ENCODE measurements at regions not wholly inside any gene's neighbourhood (a gene's known extent, or its start where the extent isn't known, plus 50 kb on each side); places are given as distances from the start of the nearest gene placed in this dataset.

GRCh38 chr4:38209654-38210053 is 249.5 kb downstream of the PTTG2 start:
- no peak overlapping the region for H3K4me3 Mint-ChIP-seq
- H3K9me3 Mint-ChIP-seq, result peaks cover 12% of the 10 kb centered on the region
- H3K4me1 Mint-ChIP-seq, result peaks cover 12% of the 10 kb centered on the region
- H3K36me3 Mint-ChIP-seq (ENCODE audit: low read depth), result peaks cover 7% of the 10 kb centered on the region
- no peak for TF ChIP-seq CTCF (IDR thresholded peaks at IDR 0.05; ENCODE audit: unreplicated experiment in 3 of 3)
- H3K27ac Mint-ChIP-seq, result no peak overlapping the region
- H3K27me3 Mint-ChIP-seq (ENCODE audit: low read depth), result no peaks in the 10 kb centered on the region

- Mint-ChIP-seq H3K27ac (peak overlapping the region; percentile 35 to 83 (median 50)), H3K4me3 (no peak overlapping the region), H3K36me3 (ENCODE audit: low read depth) (peaks cover 7% of the 10 kb centered on the region), H3K27me3 (ENCODE audit: low read depth) (no peaks in the 10 kb centered on the region), H3K4me1 (peaks cover 12% of the 10 kb centered on the region), H3K9me3 (peaks cover 14% of the 10 kb centered on the region)
- no peak for TF ChIP-seq CTCF (IDR thresholded peaks at IDR 0.05; ENCODE audit: unreplicated experiment in 3 of 3)
These were observed 250.4 kb downstream of the PTTG2 start for GRCh38 chr4:38210396-38211114.

DNA sequence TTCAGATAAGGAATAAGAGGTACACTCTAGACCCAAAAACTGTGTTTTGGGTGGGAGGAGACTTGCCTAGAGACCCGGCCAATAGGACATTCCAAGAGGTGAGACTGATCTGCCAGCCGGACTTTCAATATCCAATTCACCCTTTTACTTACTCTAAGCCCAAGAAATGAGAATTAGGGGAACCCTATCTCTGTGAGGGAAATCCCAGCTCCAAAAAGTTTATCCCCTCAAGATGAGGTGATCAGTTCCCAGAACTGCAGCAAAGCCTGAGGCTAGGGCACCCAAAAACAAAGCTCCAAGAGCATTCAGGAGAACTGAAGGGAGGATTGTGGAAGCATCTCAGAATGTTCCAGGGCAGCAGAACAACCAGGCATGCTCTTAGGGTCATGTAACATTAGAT is 251.7 kb downstream of the PTTG2 start:
- Mint-ChIP-seq H3K4me1 (peaks cover 12% of the 10 kb centered on the region), H3K27me3 (ENCODE audit: low read depth) (no peaks in the 10 kb centered on the region), H3K36me3 (ENCODE audit: low read depth) (peaks cover 7% of the 10 kb centered on the region), H3K4me3 (no peak overlapping the region), H3K9me3 (peaks cover 10% of the 10 kb centered on the region), H3K27ac (peak overlapping the region in 1 of 3 experiments; percentile 11)
- no peak for TF ChIP-seq CTCF (IDR thresholded peaks at IDR 0.05; ENCODE audit: unreplicated experiment in 3 of 3)

DNA sequence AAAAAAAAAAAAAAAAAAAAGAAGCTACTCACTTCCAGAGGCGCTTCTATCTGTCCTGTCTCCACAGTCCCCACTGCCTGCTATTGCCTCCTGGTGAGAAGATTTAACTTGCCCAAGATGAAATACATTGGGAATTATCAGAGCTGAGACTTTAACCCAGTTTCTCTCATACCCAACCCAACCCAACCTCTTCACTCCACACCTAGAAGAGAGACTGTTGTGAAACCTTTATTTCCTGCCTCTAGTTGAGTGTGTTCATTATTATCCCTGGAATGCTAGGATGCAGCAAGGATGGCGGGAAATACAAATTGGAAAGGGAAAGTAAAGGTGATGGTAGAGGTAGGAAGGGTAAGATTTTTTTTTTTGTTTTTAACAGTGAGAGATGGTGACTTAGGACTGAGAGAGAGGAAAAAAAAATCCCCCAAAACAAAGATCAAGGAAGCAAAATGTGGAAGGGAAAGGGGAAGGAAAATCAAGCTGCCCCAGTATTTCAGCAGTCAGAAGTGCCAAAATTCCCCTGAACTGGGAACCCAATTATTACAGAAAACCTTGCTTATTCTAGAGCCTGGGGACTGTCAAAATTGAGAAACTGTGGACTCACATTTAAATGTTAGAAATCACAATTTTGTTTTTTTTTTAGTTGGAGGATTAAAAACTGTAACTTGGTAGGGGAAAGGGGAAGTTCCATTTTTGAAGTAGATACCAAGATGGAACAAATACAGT is 253.0 kb downstream of the PTTG2 start:
- H3K27ac Mint-ChIP-seq, result no peak overlapping the region

DNA sequence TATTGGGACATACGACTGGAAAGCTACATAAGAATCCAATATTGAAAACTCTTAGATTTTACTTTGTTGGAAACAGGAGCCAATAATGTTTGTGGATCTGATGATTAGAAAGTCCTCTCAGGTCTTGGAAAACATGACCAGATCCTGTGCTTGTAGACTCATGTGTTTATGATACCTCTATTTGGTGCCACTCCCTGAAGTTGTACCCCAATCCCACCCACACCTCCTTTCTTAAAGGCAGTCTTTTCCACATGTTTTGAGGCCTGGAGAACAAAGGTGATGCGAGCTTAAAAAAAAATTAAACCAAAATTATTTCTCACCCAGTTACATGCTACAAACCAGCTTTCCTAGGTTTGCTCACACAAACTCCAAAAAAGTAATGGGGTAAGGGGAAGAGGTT is 262.7 kb downstream of the PTTG2 start:
- Mint-ChIP-seq H3K27ac (peak overlapping the region; percentile 81 to 97 (median 91)), H3K9me3 (no peaks in the 10 kb centered on the region), H3K4me3 (no peak overlapping the region), H3K36me3 (ENCODE audit: low read depth) (no peaks in the 10 kb centered on the region), H3K27me3 (ENCODE audit: low read depth) (no peaks in the 10 kb centered on the region), H3K4me1 (peaks cover 35% of the 10 kb centered on the region)
- no peak for TF ChIP-seq CTCF (IDR thresholded peaks at IDR 0.05; ENCODE audit: unreplicated experiment in 3 of 3)

More for the DNA sequence above, 253.0 kb downstream of the PTTG2 start:
- H3K9me3 Mint-ChIP-seq, result peaks cover 2% of the 10 kb centered on the region
- no peaks in the 10 kb centered on the region for H3K27me3 Mint-ChIP-seq (ENCODE audit: low read depth)
- TF ChIP-seq CTCF (IDR thresholded peaks at IDR 0.05; ENCODE audit: unreplicated experiment in 3 of 3), result no peak
- no peaks in the 10 kb centered on the region for H3K36me3 Mint-ChIP-seq (ENCODE audit: low read depth)
- H3K4me3 Mint-ChIP-seq, result no peak overlapping the region
- H3K4me1 Mint-ChIP-seq, result peaks cover 12% of the 10 kb centered on the region

All from nephron (organoid).